ENCODE measurements at regions not wholly inside any gene's neighbourhood (a gene's known extent, or its start where the extent isn't known, plus 50 kb on each side); places are given as distances from the start of the nearest gene placed in this dataset.
"Not testable (repeated sequence)": the region's sequence is repeated elsewhere in the genome, so short reads cannot be mapped to it uniquely, and the experiment has no call there.

GRCh38 chr10:28449926-28450325, 83.0 kb upstream of the WAC start:
- Mint-ChIP-seq H3K27ac (ENCODE audit: unreplicated experiment) (no peak overlapping the region), H3K4me3 (ENCODE audit: unreplicated experiment) (no peak overlapping the region), H3K9me3 (ENCODE audit: unreplicated experiment) (peaks cover 5% of the 10 kb centered on the region), H3K4me1 (ENCODE audit: low read depth, unreplicated experiment) (no peaks in the 10 kb centered on the region), H3K36me3 (ENCODE audit: low read depth, unreplicated experiment) (no peaks in the 10 kb centered on the region), H3K27me3 (ENCODE audit: low read depth, unreplicated experiment) (no peaks in the 10 kb centered on the region)
- no peaks in the 10 kb centered on the region for H3K79me2 ChIP-seq (ENCODE audit: insufficient read depth, low read length)
- FAIRE-seq: no peak
- H3K4me2 ChIP-seq (ENCODE audit: low read length): no peak overlapping the region
- H4K20me1 ChIP-seq (ENCODE audit: insufficient read depth, low read length): no peaks in the 10 kb centered on the region
- no peaks in the 10 kb centered on the region for H3K36me3 ChIP-seq (ENCODE audit: insufficient read depth, low read length)
- no peak for DNase-seq (ENCODE audit: low read depth)
- no peak overlapping the region for H3K27ac ChIP-seq (ENCODE audit: low read depth, low read length)
- no peaks in the 10 kb centered on the region for H3K4me1 ChIP-seq (ENCODE audit: insufficient read depth, low read length)
- peaks cover 2% of the 10 kb centered on the region for H3K27me3 ChIP-seq (ENCODE audit: insufficient read depth, low read length)
- no peak for TF ChIP-seq EZH2 (IDR thresholded peaks at IDR 0.05; ENCODE audit: insufficient read depth, low read length)
- no peak for TF ChIP-seq CTCF (IDR thresholded peaks at IDR 0.05; ENCODE audit: insufficient read depth, low read depth, low read length)
- H3K4me3 ChIP-seq (ENCODE audit: insufficient read depth, low read depth, low read length): no peak overlapping the region
- no peak overlapping the region for H2AFZ ChIP-seq (ENCODE audit: low read depth, low read length)
- no peaks in the 10 kb centered on the region for H3K9me3 ChIP-seq (ENCODE audit: insufficient read depth, low read depth, low read length)
- H3K9ac ChIP-seq (ENCODE audit: low read length): no peak overlapping the region

- Histone ChIP-seq H2AFZ (ENCODE audit: low read depth, low read length) (no peak overlapping the region), H3K9me3 (ENCODE audit: insufficient read depth, low read depth, low read length) (no peaks in the 10 kb centered on the region), H3K36me3 (ENCODE audit: insufficient read depth, low read length) (no peaks in the 10 kb centered on the region), H3K4me3 (ENCODE audit: insufficient read depth, low read depth, low read length) (no peak overlapping the region), H3K27me3 (ENCODE audit: insufficient read depth, low read length) (peaks cover 2% of the 10 kb centered on the region), H3K27ac (ENCODE audit: low read depth, low read length) (no peak overlapping the region), H4K20me1 (ENCODE audit: insufficient read depth, low read length) (no peaks in the 10 kb centered on the region), H3K79me2 (ENCODE audit: insufficient read depth, low read length) (no peaks in the 10 kb centered on the region), H3K4me1 (ENCODE audit: insufficient read depth, low read length) (no peaks in the 10 kb centered on the region), H3K9ac (ENCODE audit: low read length) (no peak overlapping the region), H3K4me2 (ENCODE audit: low read length) (no peak overlapping the region)
- Mint-ChIP-seq H3K27me3 (ENCODE audit: low read depth, unreplicated experiment) (no peaks in the 10 kb centered on the region), H3K4me3 (ENCODE audit: unreplicated experiment) (no peak overlapping the region), H3K36me3 (ENCODE audit: low read depth, unreplicated experiment) (no peaks in the 10 kb centered on the region), H3K4me1 (ENCODE audit: low read depth, unreplicated experiment) (no peaks in the 10 kb centered on the region), H3K27ac (ENCODE audit: unreplicated experiment) (no peak overlapping the region), H3K9me3 (ENCODE audit: unreplicated experiment) (peaks cover 5% of the 10 kb centered on the region)
- DNase-seq (ENCODE audit: low read depth) (no peak), FAIRE-seq (no peak)
- TF ChIP-seq EZH2 (IDR thresholded peaks at IDR 0.05; ENCODE audit: insufficient read depth, low read length) (no peak), CTCF (IDR thresholded peaks at IDR 0.05; ENCODE audit: insufficient read depth, low read depth, low read length) (no peak)
Measured at GRCh38 chr10:28453926-28454325, 79.0 kb upstream of the WAC start.

- no peaks in the 10 kb centered on the region for H3K27me3 Mint-ChIP-seq (ENCODE audit: low read depth, unreplicated experiment)
- DNase-seq (ENCODE audit: low read depth) (no peak), FAIRE-seq (no peak)
- H3K9ac ChIP-seq (ENCODE audit: low read length): no peak overlapping the region
- peaks cover 5% of the 10 kb centered on the region for H3K9me3 Mint-ChIP-seq (ENCODE audit: unreplicated experiment)
- H2AFZ ChIP-seq (ENCODE audit: low read depth, low read length): no peak overlapping the region
- H3K79me2 ChIP-seq (ENCODE audit: insufficient read depth, low read length): no peaks in the 10 kb centered on the region
- H3K36me3 Mint-ChIP-seq (ENCODE audit: low read depth, unreplicated experiment): no peaks in the 10 kb centered on the region
- H3K27me3 ChIP-seq (ENCODE audit: insufficient read depth, low read length): no peaks in the 10 kb centered on the region
- H3K27ac Mint-ChIP-seq (ENCODE audit: unreplicated experiment): no peak overlapping the region
- no peaks in the 10 kb centered on the region for H3K36me3 ChIP-seq (ENCODE audit: insufficient read depth, low read length)
- peaks cover 5% of the 10 kb centered on the region for H3K4me1 Mint-ChIP-seq (ENCODE audit: low read depth, unreplicated experiment)
- no peak overlapping the region for H3K4me3 ChIP-seq (ENCODE audit: insufficient read depth, low read depth, low read length)
- no peaks in the 10 kb centered on the region for H3K4me1 ChIP-seq (ENCODE audit: insufficient read depth, low read length)
- H3K27ac ChIP-seq (ENCODE audit: low read depth, low read length): no peak overlapping the region
- H4K20me1 ChIP-seq (ENCODE audit: insufficient read depth, low read length): no peaks in the 10 kb centered on the region
- no peak overlapping the region for H3K4me2 ChIP-seq (ENCODE audit: low read length)
- no peaks in the 10 kb centered on the region for H3K9me3 ChIP-seq (ENCODE audit: insufficient read depth, low read depth, low read length)
- no peak overlapping the region for H3K4me3 Mint-ChIP-seq (ENCODE audit: unreplicated experiment)
- no peak for TF ChIP-seq EZH2 (IDR thresholded peaks at IDR 0.05; ENCODE audit: insufficient read depth, low read length)
- no peak for TF ChIP-seq CTCF (IDR thresholded peaks at IDR 0.05; ENCODE audit: insufficient read depth, low read depth, low read length)
Measured at GRCh38 chr10:28457110-28457509, 75.8 kb upstream of the WAC start.

GRCh38 chr10:28457873-28458272, 75.0 kb upstream of the WAC start:
- not testable (repeated sequence) for DNase-seq (ENCODE audit: low read depth); H3K36me3 ChIP-seq (ENCODE audit: insufficient read depth, low read length); H3K27me3 ChIP-seq (ENCODE audit: insufficient read depth, low read length); H3K27ac ChIP-seq (ENCODE audit: low read depth, low read length); H3K9ac ChIP-seq (ENCODE audit: low read length); FAIRE-seq; H3K9me3 Mint-ChIP-seq (ENCODE audit: unreplicated experiment); H3K4me1 Mint-ChIP-seq (ENCODE audit: low read depth, unreplicated experiment); H2AFZ ChIP-seq (ENCODE audit: low read depth, low read length); H3K4me3 ChIP-seq (ENCODE audit: insufficient read depth, low read depth, low read length); H3K4me3 Mint-ChIP-seq (ENCODE audit: unreplicated experiment); H4K20me1 ChIP-seq (ENCODE audit: insufficient read depth, low read length); H3K9me3 ChIP-seq (ENCODE audit: insufficient read depth, low read depth, low read length); H3K4me2 ChIP-seq (ENCODE audit: low read length); H3K27me3 Mint-ChIP-seq (ENCODE audit: low read depth, unreplicated experiment); H3K36me3 Mint-ChIP-seq (ENCODE audit: low read depth, unreplicated experiment); H3K4me1 ChIP-seq (ENCODE audit: insufficient read depth, low read length); H3K79me2 ChIP-seq (ENCODE audit: insufficient read depth, low read length)
- peak overlapping the region; percentile 47 for H3K27ac Mint-ChIP-seq (ENCODE audit: unreplicated experiment)
